GM12878 (cell line): ENCODE measurements at regions not wholly inside any gene's neighbourhood (a gene's known extent, or its start where the extent isn't known, plus 50 kb on each side); places are given as distances from the start of the nearest gene placed in this dataset.

Experiments used
- ATAC-seq: fragments of 200-7000 bp; cut with Tn5 transposase; 3 replicates; pipeline ENCODE4 v1.9.1; 2020; ENCODE audit warnings: mild to moderate bottlenecking, moderate library complexity
- BruUV-seq: library from RNA; stranded (reverse); fragments of 400-500 nt; replicated peaks from 2 replicates; lab custom pipeline; 2021; lab: Mats Ljungman, UMichigan
- CTCF ChIA-PET: fragments of 300-600 bp; sonication (Branson Sonifier 250); formaldehyde crosslinking; extraction: SDS; loops from one replicate; lab custom pipeline; 2021; ENCODE audit warnings: inconsistent platforms; lab: Yijun Ruan, JAX
- POLR2A ChIA-PET: fragments of 350-600 bp; formaldehyde crosslinking; extraction: SDS; loops from one replicate; lab custom pipeline; 2021; ENCODE audit warnings: inconsistent platforms; lab: Charles Lee
- RAD21 ChIA-PET: fragments of 300-600 bp; sonication (Branson Sonifier 250); formaldehyde crosslinking; loops from one replicate; lab custom pipeline; 2023; ENCODE audit warnings: antibody characterized with exemption; ENCODE audit not compliant: unreplicated experiment; lab: Charles Lee
- SMC1A ChIA-PET: fragments of 300-600 bp; sonication (Branson Sonifier 250); formaldehyde crosslinking; loops from one replicate; lab custom pipeline; 2023; ENCODE audit not compliant: unreplicated experiment, uncharacterized antibody; lab: Charles Lee
- DNase-seq: peaks from one replicate; pipeline ENCODE4 v3.0.0-alpha.2; 2011; ENCODE audit warnings: low read depth, low spot score
- FAIRE-seq: peaks from 3 replicates; lab custom pipeline; 2011; peaks lifted over from hg19 to GRCh38; lab: Jason Lieb, UNC
- H2AFZ ChIP-seq: 2 replicates; pipeline ENCODE4 v1.6.0; 2011; ENCODE audit warnings: low read depth, low read length, control low read depth; ENCODE audit not compliant: control insufficient read depth
- H3K27ac ChIP-seq: 2 replicates; pipeline ENCODE4 v1.5.1; 2011; ENCODE audit warnings: control low read depth; ENCODE audit not compliant: control insufficient read depth, insufficient read depth
- H3K27me3 ChIP-seq, 2 experiments: replicated peaks in 1 of 2; 2 replicates each; pipeline versions ENCODE4 v1.6.0 to v1.6.1; 2011; ENCODE audit warnings: low read length in 1 of 2; ENCODE audit not compliant: control insufficient read depth in 2 of 2, insufficient read depth in 2 of 2
- H3K36me3 ChIP-seq, 2 experiments: 2 replicates each; pipeline ENCODE4 v1.5.1; 2011; ENCODE audit warnings: low read length in 1 of 2; ENCODE audit not compliant: control insufficient read depth in 2 of 2, insufficient read depth in 2 of 2
- H3K4me1 ChIP-seq: 2 replicates; pipeline ENCODE4 v1.6.1; 2011; ENCODE audit warnings: mild to moderate bottlenecking, low read length, moderate library complexity, mixed read lengths; ENCODE audit not compliant: control insufficient read depth, insufficient read depth
- H3K4me2 ChIP-seq: 2 replicates; pipeline ENCODE4 v1.6.0; 2011; ENCODE audit warnings: control low read depth; ENCODE audit not compliant: control insufficient read depth, insufficient read depth
- H3K4me3 ChIP-seq: fragments of 200-600 bp; sonication (generic); 2 replicates; pipeline ENCODE4 v1.5.1; 2016
- H3K79me2 ChIP-seq: 2 replicates; pipeline ENCODE4 v1.6.0; 2011; ENCODE audit warnings: low read length; ENCODE audit not compliant: control insufficient read depth, insufficient read depth
- H3K9ac ChIP-seq: 2 replicates; pipeline ENCODE4 v1.8.0; 2011; ENCODE audit warnings: low read length, control low read depth, mixed read lengths; ENCODE audit not compliant: control insufficient read depth, insufficient read depth
- H3K9me3 ChIP-seq: replicated peaks from 3 replicates; pipeline ENCODE4 v1.5.1; 2011; ENCODE audit warnings: mild to moderate bottlenecking, low read length; ENCODE audit not compliant: control insufficient read depth, insufficient read depth
- H4K20me1 ChIP-seq: 2 replicates; pipeline ENCODE4 v1.6.0; 2011; ENCODE audit not compliant: control insufficient read depth, insufficient read depth
- EGR1 ChIP-seq, 2 experiments: IDR thresholded peaks; 1 replicate in 1 of 2; 2 replicates in 1 of 2; pipeline ENCODE4 v1.6.1; 2011 to 2012; ENCODE audit warnings: low read depth in 2 of 2, low read length in 2 of 2, borderline replicate concordance in 1 of 2, mild to moderate bottlenecking in 1 of 2, moderate library complexity in 1 of 2
- IKZF1 ChIP-seq: fragments of 450-650 bp; conservative IDR thresholded peaks from 2 replicates; pipeline ENCODE4 v1.6.1; 2017; ENCODE audit warnings: antibody characterized with exemption, mild to moderate bottlenecking
- NFXL1 ChIP-seq: fragments of 450-650 bp; IDR thresholded peaks from 2 replicates; pipeline ENCODE4 v1.6.1; 2017; ENCODE audit warnings: antibody characterized with exemption, mild to moderate bottlenecking, borderline replicate concordance
- POLR2AphosphoS5 ChIP-seq: IDR thresholded peaks from 2 replicates; pipeline ENCODE4 v1.6.1; 2011; ENCODE audit warnings: mild to moderate bottlenecking, low read length, inconsistent platforms
- RB1 ChIP-seq: fragments of 450-650 bp; formaldehyde crosslinking; IDR thresholded peaks from 2 replicates; pipeline ENCODE4 v1.6.1; 2017; ENCODE audit warnings: mild to moderate bottlenecking, borderline replicate concordance
- SIX5 ChIP-seq: IDR thresholded peaks from 2 replicates; pipeline ENCODE4 v1.6.1; 2011; ENCODE audit warnings: mild to moderate bottlenecking, low read depth, low read length, moderate library complexity; ENCODE audit not compliant: severe bottlenecking
- SPI1 ChIP-seq: IDR thresholded peaks from 2 replicates; pipeline ENCODE4 v1.6.1; 2011; ENCODE audit warnings: low read depth, mild to moderate bottlenecking, low read length, moderate library complexity, borderline replicate concordance; ENCODE audit not compliant: insufficient read depth
- TCF3 ChIP-seq: IDR thresholded peaks from 2 replicates; pipeline ENCODE4 v1.6.1; 2012; ENCODE audit warnings: low read depth, mild to moderate bottlenecking, low read length, borderline replicate concordance; ENCODE audit not compliant: insufficient read depth
- WGBS: methylation state at CpG from one replicate; pipeline ENCODE4 v1.1.6; 2016; ENCODE audit warnings: low lambda C conversion rate; ENCODE audit not compliant: insufficient replicate concordance, insufficient coverage; ENCODE audit errors: missing lambda C conversion rate; 5-methylcytosine and 5-hydroxymethylcytosine counted together
- in situ Hi-C: fragments of 300-500 bp; cut with MboI; formaldehyde crosslinking; loops from 9 replicates; pipeline ENCODE4 v1.14.3; 2018; ENCODE audit warnings: mixed read lengths
- intact Hi-C: fragments of 100-400 bp; cut with micrococcal nuclease; formaldehyde crosslinking; loops from one replicate; pipeline ENCODE4 v1.14.2; 2022; ENCODE audit not compliant: unreplicated experiment
- TF ChIP-seq, protein P1 (sequence below): IDR thresholded peaks from 2 replicates; pipeline ENCODE4 v1.6.1; 2011; ENCODE audit warnings: borderline replicate concordance, low read depth, mild to moderate bottlenecking, moderate library complexity, low read length; ENCODE audit not compliant: insufficient read depth, poor library complexity, severe bottlenecking
- TF ChIP-seq, protein P2 (sequence below): fragments of 450-650 bp; IDR thresholded peaks from 2 replicates; pipeline ENCODE4 v1.6.1; 2014; ENCODE audit warnings: mild to moderate bottlenecking
- TF ChIP-seq, protein P3 (sequence below): IDR thresholded peaks from 2 replicates; pipeline ENCODE4 v1.6.1; 2011; ENCODE audit warnings: borderline replicate concordance, low read depth, mild to moderate bottlenecking, moderate library complexity, mixed read lengths, low read length; ENCODE audit not compliant: insufficient read depth; ENCODE audit errors: extremely low read length
- TF ChIP-seq, protein P4 (sequence below): IDR thresholded peaks from 2 replicates; pipeline ENCODE4 v1.6.1; 2012; ENCODE audit warnings: mild to moderate bottlenecking, low read depth, low read length
- TF ChIP-seq, protein P5 (sequence below), 3 experiments: IDR thresholded peaks in 2 of 3; conservative IDR thresholded peaks in 1 of 3; 2 replicates each; pipeline ENCODE4 v1.5.1; 2011; ENCODE audit warnings: low read depth in 3 of 3, low read length in 3 of 3, mild to moderate bottlenecking in 3 of 3, control low read depth in 2 of 3, moderate library complexity in 2 of 3, inconsistent platforms in 1 of 3, mixed read lengths in 1 of 3; ENCODE audit not compliant: control insufficient read depth in 2 of 3, insufficient read depth in 1 of 3; ENCODE audit errors: extremely low read depth in 1 of 3

DNA sequence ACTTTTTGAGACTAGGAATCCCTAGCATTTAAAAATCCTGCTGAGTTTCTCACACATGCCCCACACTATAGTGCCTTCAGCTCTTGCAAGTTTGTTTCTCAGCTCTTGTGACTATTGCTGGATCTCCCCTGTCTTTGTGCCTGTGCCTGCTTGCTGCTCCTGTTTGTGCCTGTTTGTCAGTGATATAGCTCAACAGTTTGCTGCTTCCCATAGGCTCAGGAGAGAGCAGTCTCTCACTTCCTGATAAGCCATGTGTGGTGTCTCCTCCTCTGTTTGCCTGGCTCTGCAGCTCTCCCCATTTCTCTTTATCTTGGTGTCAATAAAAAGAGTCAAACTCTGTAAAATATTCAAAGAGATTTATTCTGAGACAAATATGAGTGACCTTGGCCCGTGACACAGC is 259.8 kb upstream of the CLNK start:
- ChIA-PET SMC1A (interaction anchor here (1.1 kb wide), 1 partner anchor 18 kb away, joined by 3 read pairs; no protein-coding TSS in a partner anchor), POLR2A (interaction anchor here (0.6 kb wide), 1 partner anchor 11 kb away, joined by 3 read pairs; no protein-coding TSS in a partner anchor), RAD21 (no interaction called here), CTCF (interaction anchor here (1.6 kb wide), 1 partner anchor 9 kb away, joined by 3 read pairs; no protein-coding TSS in a partner anchor)
- DNase-seq = no peak
- no peak overlapping the region for H3K4me3 ChIP-seq
- no peak for ATAC-seq
- no peak for FAIRE-seq
- in situ Hi-C loops (no loop called here), intact Hi-C loops (no loop called here)
- no peak overlapping the region for H2AFZ ChIP-seq
- no peak overlapping the region for H3K9ac ChIP-seq
- no peaks in the 10 kb centered on the region for H3K79me2 ChIP-seq
- no peak overlapping the region for H3K27ac ChIP-seq
- H3K4me1 ChIP-seq = peaks cover 7% of the 10 kb centered on the region
- H3K9me3 ChIP-seq = peaks cover 13% of the 10 kb centered on the region; the same call in 2 of the 3 replicates
- no peaks in the 10 kb centered on the region for H3K27me3 ChIP-seq
- no peaks in the 10 kb centered on the region for H3K36me3 ChIP-seq
- BruUV-seq = no TSS peak
- H3K4me2 ChIP-seq = no peak overlapping the region
- no peaks in the 10 kb centered on the region for H4K20me1 ChIP-seq
- 7% methylated on average over 1 of the region's 1 CpG for WGBS
- TF ChIP-seq EGR1 (IDR thresholded peaks at IDR 0.05; ENCODE audit: borderline replicate concordance in 1 of 2, low read depth in 2 of 2, low read length in 2 of 2) (no peak), TCF3 (no peak), NFXL1 (no peak), SIX5 (no peak), SPI1 (no peak), IKZF1 (no peak), RB1 (no peak), POLR2AphosphoS5 (no peak)
- TF ChIP-seq, protein P1, sequence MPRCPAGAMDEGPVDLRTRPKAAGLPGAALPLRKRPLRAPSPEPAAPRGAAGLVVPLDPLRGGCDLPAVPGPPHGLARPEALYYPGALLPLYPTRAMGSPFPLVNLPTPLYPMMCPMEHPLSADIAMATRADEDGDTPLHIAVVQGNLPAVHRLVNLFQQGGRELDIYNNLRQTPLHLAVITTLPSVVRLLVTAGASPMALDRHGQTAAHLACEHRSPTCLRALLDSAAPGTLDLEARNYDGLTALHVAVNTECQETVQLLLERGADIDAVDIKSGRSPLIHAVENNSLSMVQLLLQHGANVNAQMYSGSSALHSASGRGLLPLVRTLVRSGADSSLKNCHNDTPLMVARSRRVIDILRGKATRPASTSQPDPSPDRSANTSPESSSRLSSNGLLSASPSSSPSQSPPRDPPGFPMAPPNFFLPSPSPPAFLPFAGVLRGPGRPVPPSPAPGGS = no peak
- TF ChIP-seq, protein P2, sequence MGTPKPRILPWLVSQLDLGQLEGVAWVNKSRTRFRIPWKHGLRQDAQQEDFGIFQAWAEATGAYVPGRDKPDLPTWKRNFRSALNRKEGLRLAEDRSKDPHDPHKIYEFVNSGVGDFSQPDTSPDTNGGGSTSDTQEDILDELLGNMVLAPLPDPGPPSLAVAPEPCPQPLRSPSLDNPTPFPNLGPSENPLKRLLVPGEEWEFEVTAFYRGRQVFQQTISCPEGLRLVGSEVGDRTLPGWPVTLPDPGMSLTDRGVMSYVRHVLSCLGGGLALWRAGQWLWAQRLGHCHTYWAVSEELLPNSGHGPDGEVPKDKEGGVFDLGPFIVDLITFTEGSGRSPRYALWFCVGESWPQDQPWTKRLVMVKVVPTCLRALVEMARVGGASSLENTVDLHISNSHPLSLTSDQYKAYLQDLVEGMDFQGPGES = no peak
- TF ChIP-seq, protein P3, sequence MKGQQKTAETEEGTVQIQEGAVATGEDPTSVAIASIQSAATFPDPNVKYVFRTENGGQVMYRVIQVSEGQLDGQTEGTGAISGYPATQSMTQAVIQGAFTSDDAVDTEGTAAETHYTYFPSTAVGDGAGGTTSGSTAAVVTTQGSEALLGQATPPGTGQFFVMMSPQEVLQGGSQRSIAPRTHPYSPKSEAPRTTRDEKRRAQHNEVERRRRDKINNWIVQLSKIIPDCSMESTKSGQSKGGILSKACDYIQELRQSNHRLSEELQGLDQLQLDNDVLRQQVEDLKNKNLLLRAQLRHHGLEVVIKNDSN = no peak
- TF ChIP-seq, protein P4, sequence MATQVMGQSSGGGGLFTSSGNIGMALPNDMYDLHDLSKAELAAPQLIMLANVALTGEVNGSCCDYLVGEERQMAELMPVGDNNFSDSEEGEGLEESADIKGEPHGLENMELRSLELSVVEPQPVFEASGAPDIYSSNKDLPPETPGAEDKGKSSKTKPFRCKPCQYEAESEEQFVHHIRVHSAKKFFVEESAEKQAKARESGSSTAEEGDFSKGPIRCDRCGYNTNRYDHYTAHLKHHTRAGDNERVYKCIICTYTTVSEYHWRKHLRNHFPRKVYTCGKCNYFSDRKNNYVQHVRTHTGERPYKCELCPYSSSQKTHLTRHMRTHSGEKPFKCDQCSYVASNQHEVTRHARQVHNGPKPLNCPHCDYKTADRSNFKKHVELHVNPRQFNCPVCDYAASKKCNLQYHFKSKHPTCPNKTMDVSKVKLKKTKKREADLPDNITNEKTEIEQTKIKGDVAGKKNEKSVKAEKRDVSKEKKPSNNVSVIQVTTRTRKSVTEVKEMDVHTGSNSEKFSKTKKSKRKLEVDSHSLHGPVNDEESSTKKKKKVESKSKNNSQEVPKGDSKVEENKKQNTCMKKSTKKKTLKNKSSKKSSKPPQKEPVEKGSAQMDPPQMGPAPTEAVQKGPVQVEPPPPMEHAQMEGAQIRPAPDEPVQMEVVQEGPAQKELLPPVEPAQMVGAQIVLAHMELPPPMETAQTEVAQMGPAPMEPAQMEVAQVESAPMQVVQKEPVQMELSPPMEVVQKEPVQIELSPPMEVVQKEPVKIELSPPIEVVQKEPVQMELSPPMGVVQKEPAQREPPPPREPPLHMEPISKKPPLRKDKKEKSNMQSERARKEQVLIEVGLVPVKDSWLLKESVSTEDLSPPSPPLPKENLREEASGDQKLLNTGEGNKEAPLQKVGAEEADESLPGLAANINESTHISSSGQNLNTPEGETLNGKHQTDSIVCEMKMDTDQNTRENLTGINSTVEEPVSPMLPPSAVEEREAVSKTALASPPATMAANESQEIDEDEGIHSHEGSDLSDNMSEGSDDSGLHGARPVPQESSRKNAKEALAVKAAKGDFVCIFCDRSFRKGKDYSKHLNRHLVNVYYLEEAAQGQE = no peak
- TF ChIP-seq, protein P5, sequence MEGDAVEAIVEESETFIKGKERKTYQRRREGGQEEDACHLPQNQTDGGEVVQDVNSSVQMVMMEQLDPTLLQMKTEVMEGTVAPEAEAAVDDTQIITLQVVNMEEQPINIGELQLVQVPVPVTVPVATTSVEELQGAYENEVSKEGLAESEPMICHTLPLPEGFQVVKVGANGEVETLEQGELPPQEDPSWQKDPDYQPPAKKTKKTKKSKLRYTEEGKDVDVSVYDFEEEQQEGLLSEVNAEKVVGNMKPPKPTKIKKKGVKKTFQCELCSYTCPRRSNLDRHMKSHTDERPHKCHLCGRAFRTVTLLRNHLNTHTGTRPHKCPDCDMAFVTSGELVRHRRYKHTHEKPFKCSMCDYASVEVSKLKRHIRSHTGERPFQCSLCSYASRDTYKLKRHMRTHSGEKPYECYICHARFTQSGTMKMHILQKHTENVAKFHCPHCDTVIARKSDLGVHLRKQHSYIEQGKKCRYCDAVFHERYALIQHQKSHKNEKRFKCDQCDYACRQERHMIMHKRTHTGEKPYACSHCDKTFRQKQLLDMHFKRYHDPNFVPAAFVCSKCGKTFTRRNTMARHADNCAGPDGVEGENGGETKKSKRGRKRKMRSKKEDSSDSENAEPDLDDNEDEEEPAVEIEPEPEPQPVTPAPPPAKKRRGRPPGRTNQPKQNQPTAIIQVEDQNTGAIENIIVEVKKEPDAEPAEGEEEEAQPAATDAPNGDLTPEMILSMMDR (IDR thresholded peaks at IDR 0.05 in 2 of 3, conservative IDR thresholded peaks at IDR 0.05 in 1 of 3; ENCODE audit: control insufficient read depth in 2 of 3, extremely low read depth in 1 of 3, insufficient read depth in 1 of 3, low read depth in 3 of 3, low read length in 3 of 3) = no peak
